Mesendoderm (in vitro differentiated cells): ENCODE measurements at regions not wholly inside any gene's neighbourhood (a gene's known extent, or its start where the extent isn't known, plus 50 kb on each side); places are given as distances from the start of the nearest gene placed in this dataset.

Source experiments
- DNase-seq: peaks from one replicate; pipeline ENCODE4 v3.0.0; 2013
- H2AK5ac ChIP-seq: 2 replicates; pipeline ENCODE4 v1.6.1; 2013; ENCODE audit warnings: low read length, inconsistent platforms
- H2BK120ac ChIP-seq: 2 replicates; pipeline ENCODE4 v1.6.1; 2013; ENCODE audit warnings: low read depth, mild to moderate bottlenecking, low read length, moderate library complexity, mixed read lengths
- H2BK15ac ChIP-seq: replicated peaks from 2 replicates; pipeline ENCODE4 v1.6.1; 2013; ENCODE audit warnings: low read depth, mild to moderate bottlenecking, moderate library complexity
- H2BK5ac ChIP-seq: 2 replicates; pipeline ENCODE4 v1.6.1; 2013; ENCODE audit warnings: low read length, inconsistent platforms
- H3K18ac ChIP-seq: 2 replicates; pipeline ENCODE4 v1.6.1; 2013; ENCODE audit warnings: mild to moderate bottlenecking, low read length, mixed read lengths
- H3K23ac ChIP-seq: one replicate; pipeline ENCODE4 v1.6.1; 2013; ENCODE audit warnings: low read length
- H3K27ac ChIP-seq: 2 replicates; pipeline ENCODE4 v1.5.1; 2013; ENCODE audit warnings: low read depth, mild to moderate bottlenecking, inconsistent platforms, low read length, moderate library complexity
- H3K27me3 ChIP-seq: 2 replicates; pipeline ENCODE4 v1.6.1; 2013; ENCODE audit warnings: low read length, control low read depth, mild to moderate bottlenecking, inconsistent platforms; ENCODE audit not compliant: insufficient read depth, poor library complexity
- H3K36me3 ChIP-seq: 2 replicates; pipeline ENCODE4 v1.6.1; 2013; ENCODE audit warnings: low read length, inconsistent platforms; ENCODE audit not compliant: control insufficient read depth, insufficient read depth
- H3K4ac ChIP-seq: one replicate; pipeline ENCODE4 v1.6.1; 2013; ENCODE audit warnings: low read depth, mild to moderate bottlenecking, low read length, moderate library complexity
- H3K4me1 ChIP-seq: 2 replicates; pipeline ENCODE4 v1.6.1; 2013; ENCODE audit warnings: low read depth, low read length, inconsistent platforms; ENCODE audit not compliant: control insufficient read depth
- H3K4me2 ChIP-seq: 2 replicates; pipeline ENCODE4 v1.6.1; 2013; ENCODE audit warnings: low read length
- H3K4me3 ChIP-seq: 2 replicates; pipeline ENCODE4 v1.5.1; 2013; ENCODE audit warnings: mild to moderate bottlenecking, low read length
- H3K56ac ChIP-seq: one replicate; pipeline ENCODE4 v1.6.1; 2013; ENCODE audit warnings: low read length
- H3K79me1 ChIP-seq: 2 replicates; pipeline ENCODE4 v1.6.1; 2013; ENCODE audit warnings: low read length, inconsistent platforms
- H3K79me2 ChIP-seq: 2 replicates; pipeline ENCODE4 v1.6.1; 2013; ENCODE audit warnings: mild to moderate bottlenecking, low read length; ENCODE audit not compliant: control insufficient read depth, insufficient read depth
- H3K9ac ChIP-seq: 2 replicates; pipeline ENCODE4 v1.6.1; 2013; ENCODE audit warnings: low read length, inconsistent platforms
- H4K5ac ChIP-seq: one replicate; pipeline ENCODE4 v1.6.1; 2013; ENCODE audit warnings: low read length
- H4K8ac ChIP-seq: one replicate; pipeline ENCODE4 v1.6.1; 2013; ENCODE audit warnings: low read depth, mild to moderate bottlenecking, control low read depth, low read length, moderate library complexity
- WGBS: extraction: QIAGEN DNeasy Blood & Tissue Kit; methylation state at CpG from one replicate; pipeline ENCODE4 v1.1.7; 2013; ENCODE audit warnings: low lambda C conversion rate, missing lambda C conversion rate; ENCODE audit not compliant: insufficient coverage; ENCODE audit errors: extremely low coverage; 5-methylcytosine and 5-hydroxymethylcytosine counted together

GRCh38 chr14:22039938-22040780 lies 366.5 kb upstream of the OR4E1 start:
- Histone ChIP-seq H2BK15ac (no peak overlapping the region), H3K23ac (no peak overlapping the region), H4K5ac (no peak overlapping the region), H4K8ac (no peak overlapping the region), H3K4me3 (no peak overlapping the region), H3K9ac (no peak overlapping the region), H3K4ac (no peak overlapping the region), H3K56ac (no peak overlapping the region), H3K79me2 (no peaks in the 10 kb centered on the region), H3K18ac (no peak overlapping the region), H3K79me1 (no peaks in the 10 kb centered on the region), H3K4me2 (no peak overlapping the region), H3K4me1 (no peaks in the 10 kb centered on the region), H2BK5ac (no peak overlapping the region), H3K36me3 (no peaks in the 10 kb centered on the region), H3K27me3 (no peaks in the 10 kb centered on the region), H2AK5ac (no peak overlapping the region), H2BK120ac (no peak overlapping the region), H3K27ac (no peak overlapping the region)
- no CpG with 5 or more reads among the region's 6 CpGs for WGBS
- peak; percentile 8 for DNase-seq

GRCh38 chr14:22036541-22037239 lies 363.1 kb upstream of the OR4E1 start:
- Histone ChIP-seq H3K79me2 (no peaks in the 10 kb centered on the region), H3K27me3 (no peaks in the 10 kb centered on the region), H3K9ac (no peak overlapping the region), H4K5ac (no peak overlapping the region), H3K18ac (no peak overlapping the region), H3K56ac (no peak overlapping the region), H2BK120ac (no peak overlapping the region), H3K23ac (no peak overlapping the region), H2BK15ac (no peak overlapping the region), H3K4ac (no peak overlapping the region), H4K8ac (no peak overlapping the region), H3K4me2 (no peak overlapping the region), H3K79me1 (no peaks in the 10 kb centered on the region), H3K4me3 (no peak overlapping the region), H2AK5ac (no peak overlapping the region), H3K4me1 (no peaks in the 10 kb centered on the region), H3K27ac (no peak overlapping the region), H3K36me3 (no peaks in the 10 kb centered on the region), H2BK5ac (no peak overlapping the region)
- no CpG with 5 or more reads among the region's 2 CpGs for WGBS
- no peak for DNase-seq

GRCh38 chr14:22026527-22026926 lies 352.9 kb upstream of the OR4E1 start:
- Histone ChIP-seq H3K4me3 (no peak overlapping the region), H3K4me1 (no peaks in the 10 kb centered on the region), H3K23ac (no peak overlapping the region), H3K4me2 (no peak overlapping the region), H3K27ac (no peak overlapping the region), H2AK5ac (no peak overlapping the region), H3K56ac (no peak overlapping the region), H4K8ac (no peak overlapping the region), H3K9ac (no peak overlapping the region), H3K36me3 (no peaks in the 10 kb centered on the region), H2BK15ac (no peak overlapping the region), H2BK5ac (no peak overlapping the region), H3K27me3 (no peaks in the 10 kb centered on the region), H4K5ac (no peak overlapping the region), H3K4ac (no peak overlapping the region), H3K18ac (no peak overlapping the region), H2BK120ac (no peak overlapping the region), H3K79me2 (no peaks in the 10 kb centered on the region), H3K79me1 (no peaks in the 10 kb centered on the region)
- DNase-seq, result no peak
- no CpG with 5 or more reads among the region's 2 CpGs for WGBS

GRCh38 chr14:22025879-22026278 lies 352.3 kb upstream of the OR4E1 start:
- WGBS, result no CpG with 5 or more reads among the region's 1 CpG
- no peaks in the 10 kb centered on the region for H3K36me3 ChIP-seq
- H3K4ac ChIP-seq, result no peak overlapping the region
- H3K27me3 ChIP-seq, result no peaks in the 10 kb centered on the region
- H2BK120ac ChIP-seq, result no peak overlapping the region
- H2AK5ac ChIP-seq, result no peak overlapping the region
- H4K5ac ChIP-seq, result no peak overlapping the region
- H3K18ac ChIP-seq, result no peak overlapping the region
- H3K4me2 ChIP-seq, result no peak overlapping the region
- H3K79me1 ChIP-seq, result no peaks in the 10 kb centered on the region
- no peak overlapping the region for H3K27ac ChIP-seq
- H3K4me3 ChIP-seq, result no peak overlapping the region
- no peak overlapping the region for H3K56ac ChIP-seq
- H3K23ac ChIP-seq, result no peak overlapping the region
- H3K9ac ChIP-seq, result no peak overlapping the region
- no peak overlapping the region for H2BK15ac ChIP-seq
- no peak overlapping the region for H4K8ac ChIP-seq
- H2BK5ac ChIP-seq, result no peak overlapping the region
- no peaks in the 10 kb centered on the region for H3K4me1 ChIP-seq
- DNase-seq, result no peak
- no peaks in the 10 kb centered on the region for H3K79me2 ChIP-seq

- H3K79me2 ChIP-seq, result no peaks in the 10 kb centered on the region
- H4K8ac ChIP-seq, result no peak overlapping the region
- no peak overlapping the region for H3K23ac ChIP-seq
- H3K4me3 ChIP-seq, result no peak overlapping the region
- no peaks in the 10 kb centered on the region for H3K36me3 ChIP-seq
- H2BK5ac ChIP-seq, result no peak overlapping the region
- no peaks in the 10 kb centered on the region for H3K79me1 ChIP-seq
- no peak overlapping the region for H3K4ac ChIP-seq
- no peak overlapping the region for H2BK15ac ChIP-seq
- H2AK5ac ChIP-seq, result no peak overlapping the region
- no peak overlapping the region for H3K4me2 ChIP-seq
- no peak overlapping the region for H3K18ac ChIP-seq
- no CpG with 5 or more reads among the region's 1 CpG for WGBS
- no peaks in the 10 kb centered on the region for H3K27me3 ChIP-seq
- no peak overlapping the region for H2BK120ac ChIP-seq
- no peak overlapping the region for H4K5ac ChIP-seq
- H3K56ac ChIP-seq, result no peak overlapping the region
- no peak overlapping the region for H3K27ac ChIP-seq
- no peaks in the 10 kb centered on the region for H3K4me1 ChIP-seq
- H3K9ac ChIP-seq, result no peak overlapping the region
- DNase-seq, result no peak
These were observed 350.5 kb upstream of the OR4E1 start for GRCh38 chr14:22024137-22024536.
